B cell (primary cell): ENCODE measurements at regions not wholly inside any gene's neighbourhood (a gene's known extent, or its start where the extent isn't known, plus 50 kb on each side); places are given as distances from the start of the nearest gene placed in this dataset.

Experiments used
- ATAC-seq: fragments of 200-7000 bp; cut with Tn5 transposase; one replicate; pipeline ENCODE4 v1.10.0; 2021; ENCODE audit warnings: low read depth, mild to moderate bottlenecking, moderate number of reproducible peaks, moderate library complexity
- CTCF ChIA-PET: fragments of 350-600 bp; sonication (Branson Sonifier 250); formaldehyde crosslinking; loops from one replicate; lab custom pipeline; 2021; ENCODE audit warnings: antibody characterized with exemption, inconsistent platforms; lab: Charles Lee
- POLR2A ChIA-PET: fragments of 350-600 bp; sonication (Branson Sonifier 250); formaldehyde crosslinking; loops from one replicate; lab custom pipeline; 2021; ENCODE audit warnings: antibody characterized with exemption; lab: Charles Lee
- DNase-seq: peaks from one replicate; pipeline ENCODE4 v3.0.0; 2013
- H2AFZ ChIP-seq: 2 replicates; pipeline ENCODE4 v1.6.1; 2012; ENCODE audit warnings: mild to moderate bottlenecking, low read depth, low read length; ENCODE audit not compliant: insufficient read depth, poor library complexity, severe bottlenecking
- H3K27ac ChIP-seq, 2 donors: 1 replicate in 1 of 2; 2 replicates in 1 of 2; pipeline ENCODE4 v1.5.1; 2012 to 2013; ENCODE audit warnings: low read length in 2 of 2, mild to moderate bottlenecking in 2 of 2, moderate library complexity in 1 of 2
- H3K27me3 ChIP-seq, 4 experiments: fragments of 200-600 bp in 1 of 4; sonication (generic) in 1 of 4; replicated peaks in 1 of 4; 1 replicate in 2 of 4; 2 replicates in 2 of 4; pipeline versions ENCODE4 v1.6.1 to v1.7.0; 2013 to 2016; ENCODE audit warnings: low read length in 3 of 4, mild to moderate bottlenecking in 2 of 4, mixed read lengths in 1 of 4, moderate library complexity in 1 of 4; ENCODE audit not compliant: insufficient read depth in 4 of 4, control insufficient read depth in 3 of 4; ENCODE audit errors: control extremely low read depth in 1 of 4
- H3K36me3 ChIP-seq, 2 experiments: replicated peaks in 1 of 2; 1 replicate in 1 of 2; 2 replicates in 1 of 2; pipeline versions ENCODE4 v1.6.1 to v1.7.1; 2013; ENCODE audit warnings: low read length in 1 of 2; ENCODE audit not compliant: insufficient read depth in 2 of 2, control insufficient read depth in 1 of 2; ENCODE audit errors: control extremely low read depth in 1 of 2, extremely low read depth in 1 of 2
- H3K4me1 ChIP-seq, 2 donors: fragments of 200-600 bp in 1 of 2; sonication (generic) in 1 of 2; 1 replicate in 1 of 2; 2 replicates in 1 of 2; pipeline versions ENCODE4 v1.5.1 to v1.6.1; 2013 to 2017; ENCODE audit warnings: low read length in 2 of 2; ENCODE audit not compliant: control insufficient read depth in 2 of 2, insufficient read depth in 2 of 2
- H3K4me2 ChIP-seq: replicated peaks from 2 replicates; pipeline ENCODE3; 2012; ENCODE audit warnings: mild to moderate bottlenecking, low read depth, low read length; ENCODE audit not compliant: poor library complexity, severe bottlenecking
- H3K4me3 ChIP-seq, 5 experiments: fragments of 200-600 bp in 1 of 5; sonication (generic) in 1 of 5; 1 replicate in 3 of 5; 2 replicates in 2 of 5; pipeline versions ENCODE4 v1.5.1 to v1.7.0; 2011 to 2016; ENCODE audit warnings: low read length in 4 of 5, mild to moderate bottlenecking in 4 of 5, low read depth in 2 of 5, control low read depth in 1 of 5, moderate library complexity in 1 of 5; ENCODE audit not compliant: insufficient read depth in 1 of 5; ENCODE audit errors: control extremely low read depth in 1 of 5, extremely low read depth in 1 of 5
- H3K79me2 ChIP-seq: fragments of 200-600 bp; sonication (generic); one replicate; pipeline ENCODE4 v1.6.0; 2016; ENCODE audit warnings: low read length; ENCODE audit not compliant: control insufficient read depth, insufficient read depth
- H3K9ac ChIP-seq: fragments of 200-600 bp; sonication (generic); 2 replicates; pipeline ENCODE4 v1.6.1; 2017; ENCODE audit warnings: mild to moderate bottlenecking, low read length, moderate library complexity
- H3K9me3 ChIP-seq, 3 donors: one replicate each; pipeline versions ENCODE4 v1.6.1 to v1.7.1; 2013; ENCODE audit warnings: low read length in 2 of 3; ENCODE audit not compliant: control insufficient read depth in 2 of 3, insufficient read depth in 1 of 3; ENCODE audit errors: control extremely low read depth in 1 of 3
- H4K20me1 ChIP-seq: 2 replicates; pipeline ENCODE4 v1.6.0; 2012; ENCODE audit warnings: mild to moderate bottlenecking, low read length; ENCODE audit not compliant: insufficient read depth, control insufficient read depth, poor library complexity, severe bottlenecking
- H3K27ac Mint-ChIP-seq: one replicate; pipeline ENCODE4 v1.8.0; 2021; ENCODE audit warnings: mixed read lengths
- H3K27me3 Mint-ChIP-seq: one replicate; pipeline ENCODE4 v1.8.0; 2021; ENCODE audit warnings: mixed read lengths
- H3K4me1 Mint-ChIP-seq: one replicate; pipeline ENCODE4 v1.8.0; 2021; ENCODE audit warnings: mixed read lengths
- H3K4me3 Mint-ChIP-seq: one replicate; pipeline ENCODE4 v1.8.0; 2021; ENCODE audit warnings: mixed read lengths
- H3K9me3 Mint-ChIP-seq: one replicate; pipeline ENCODE4 v1.8.0; 2022; ENCODE audit warnings: mixed read lengths; ENCODE audit not compliant: insufficient read depth
- EZH2 ChIP-seq: IDR thresholded peaks from 2 replicates; pipeline ENCODE4 v1.6.1; 2012; ENCODE audit warnings: borderline replicate concordance, low read depth, mild to moderate bottlenecking, moderate library complexity, low read length; ENCODE audit not compliant: insufficient read depth, poor library complexity, severe bottlenecking
- WGBS: methylation state at CpG from one replicate; pipeline ENCODE4 v1.1.5; 2013; ENCODE audit warnings: missing lambda C conversion rate; ENCODE audit not compliant: insufficient coverage; 5-methylcytosine and 5-hydroxymethylcytosine counted together
- intact Hi-C: fragments of 100-400 bp; cut with micrococcal nuclease; formaldehyde crosslinking; loops from one replicate; pipeline ENCODE4 v1.10.0; 2022
- TF ChIP-seq, protein P1 (sequence below): fragments of 200-600 bp; IDR thresholded peaks from one replicate; pipeline ENCODE4 v1.8.0; 2022; ENCODE audit warnings: antibody characterized with exemption, mild to moderate bottlenecking

DNA sequence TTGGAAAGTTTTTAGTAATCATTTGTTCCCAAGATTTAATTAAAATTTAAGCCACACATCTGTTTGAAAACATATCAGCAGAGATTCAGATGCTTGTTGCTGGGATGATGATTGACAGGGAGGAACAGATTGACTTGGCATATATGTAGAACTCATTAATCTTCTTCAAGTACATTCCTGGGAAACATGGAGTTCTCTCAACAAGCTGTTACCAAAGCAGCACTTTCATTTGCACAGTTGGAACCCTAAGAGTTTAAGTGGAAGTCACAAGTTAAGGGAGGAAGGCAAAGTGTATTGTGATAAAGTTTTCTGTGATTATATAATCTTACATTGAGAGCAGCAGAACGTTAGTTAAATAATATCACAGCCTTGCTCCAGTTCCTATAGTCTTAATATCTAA, 485.4 kb upstream of the CELF2 start:
- intact Hi-C loops = no loop called here
- H3K27ac ChIP-seq = no peak overlapping the region
- no peak for ATAC-seq
- no peaks in the 10 kb centered on the region for H3K9me3 ChIP-seq
- ChIA-PET CTCF (no interaction called here), POLR2A (no interaction called here)
- H4K20me1 ChIP-seq = no peaks in the 10 kb centered on the region
- no peaks in the 10 kb centered on the region for H3K36me3 ChIP-seq
- H3K27me3 ChIP-seq = no peaks in the 10 kb centered on the region
- H3K4me3 Mint-ChIP-seq = no peak overlapping the region
- H3K4me1 ChIP-seq = no peaks in the 10 kb centered on the region
- DNase-seq = no peak
- no peak overlapping the region for H3K9ac ChIP-seq
- TF ChIP-seq EZH2 = no peak
- TF ChIP-seq, protein P1, sequence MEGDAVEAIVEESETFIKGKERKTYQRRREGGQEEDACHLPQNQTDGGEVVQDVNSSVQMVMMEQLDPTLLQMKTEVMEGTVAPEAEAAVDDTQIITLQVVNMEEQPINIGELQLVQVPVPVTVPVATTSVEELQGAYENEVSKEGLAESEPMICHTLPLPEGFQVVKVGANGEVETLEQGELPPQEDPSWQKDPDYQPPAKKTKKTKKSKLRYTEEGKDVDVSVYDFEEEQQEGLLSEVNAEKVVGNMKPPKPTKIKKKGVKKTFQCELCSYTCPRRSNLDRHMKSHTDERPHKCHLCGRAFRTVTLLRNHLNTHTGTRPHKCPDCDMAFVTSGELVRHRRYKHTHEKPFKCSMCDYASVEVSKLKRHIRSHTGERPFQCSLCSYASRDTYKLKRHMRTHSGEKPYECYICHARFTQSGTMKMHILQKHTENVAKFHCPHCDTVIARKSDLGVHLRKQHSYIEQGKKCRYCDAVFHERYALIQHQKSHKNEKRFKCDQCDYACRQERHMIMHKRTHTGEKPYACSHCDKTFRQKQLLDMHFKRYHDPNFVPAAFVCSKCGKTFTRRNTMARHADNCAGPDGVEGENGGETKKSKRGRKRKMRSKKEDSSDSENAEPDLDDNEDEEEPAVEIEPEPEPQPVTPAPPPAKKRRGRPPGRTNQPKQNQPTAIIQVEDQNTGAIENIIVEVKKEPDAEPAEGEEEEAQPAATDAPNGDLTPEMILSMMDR = no peak
- WGBS = no CpG with 5 or more reads among the region's 1 CpG
- H2AFZ ChIP-seq = no peak overlapping the region
- no peak overlapping the region for H3K27ac Mint-ChIP-seq
- H3K79me2 ChIP-seq = no peaks in the 10 kb centered on the region
- no peaks in the 10 kb centered on the region for H3K9me3 Mint-ChIP-seq
- H3K27me3 Mint-ChIP-seq = no peaks in the 10 kb centered on the region
- no peaks in the 10 kb centered on the region for H3K4me1 Mint-ChIP-seq
- H3K4me2 ChIP-seq = no peak overlapping the region
- no peak overlapping the region for H3K4me3 ChIP-seq

DNA sequence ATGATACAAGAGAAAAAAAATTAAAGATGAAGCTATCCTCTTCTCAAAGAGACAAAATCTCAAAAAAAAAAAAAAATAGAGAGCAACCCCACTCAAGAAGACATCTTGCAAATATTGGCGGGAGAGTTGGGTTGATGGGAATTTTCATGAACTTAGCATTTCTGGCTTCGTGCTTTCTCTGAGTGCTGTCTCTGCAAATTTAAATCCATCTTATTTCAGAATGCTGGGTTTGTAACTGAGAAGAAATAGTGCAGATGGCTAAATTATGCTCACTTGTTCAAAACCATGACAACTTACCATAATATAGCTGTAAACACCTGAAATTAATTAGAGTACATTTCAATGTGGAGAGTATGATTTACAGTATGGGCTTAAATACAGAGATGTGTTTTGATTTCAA, 484.8 kb upstream of the CELF2 start:
- Histone ChIP-seq H4K20me1 (no peaks in the 10 kb centered on the region), H2AFZ (no peak overlapping the region), H3K27ac (no peak overlapping the region), H3K79me2 (no peaks in the 10 kb centered on the region), H3K4me3 (no peak overlapping the region), H3K4me2 (no peak overlapping the region), H3K9ac (no peak overlapping the region), H3K36me3 (no peaks in the 10 kb centered on the region), H3K4me1 (no peaks in the 10 kb centered on the region), H3K9me3 (no peaks in the 10 kb centered on the region), H3K27me3 (no peaks in the 10 kb centered on the region)
- ChIA-PET POLR2A (no interaction called here), CTCF (no interaction called here)
- Mint-ChIP-seq H3K27me3 (no peaks in the 10 kb centered on the region), H3K27ac (no peak overlapping the region), H3K4me1 (no peaks in the 10 kb centered on the region), H3K9me3 (no peaks in the 10 kb centered on the region), H3K4me3 (no peak overlapping the region)
- intact Hi-C loops = no loop called here
- DNase-seq (no peak), ATAC-seq (no peak)
- no CpG with 5 or more reads among the region's 2 CpGs for WGBS
- no peak for TF ChIP-seq EZH2
- TF ChIP-seq, protein P1 = no peak
